Body of pancreas (tissue), 4 donors: ENCODE measurements at regions not wholly inside any gene's neighbourhood (a gene's known extent, or its start where the extent isn't known, plus 50 kb on each side); places are given as distances from the start of the nearest gene placed in this dataset.
"Not testable (repeated sequence)": the region's sequence is repeated elsewhere in the genome, so short reads cannot be mapped to it uniquely, and the experiment has no call there.

Source experiments
- ATAC-seq: fragments of 150-250 bp; one replicate; pipeline ENCODE4 v1.9.1; 2016
- DNase-seq, 4 donors: peaks; one replicate each; pipeline ENCODE4 v3.0.0-alpha.2; 2019
- H3K27ac ChIP-seq, 4 donors: fragments of 200-600 bp; sonication (generic); 1 replicate in 3 of 4; 2 replicates in 1 of 4; pipeline versions ENCODE4 v1.5.1 to v1.6.1; 2016 to 2019; ENCODE audit warnings: mild to moderate bottlenecking in 1 of 4, mixed read lengths in 1 of 4, moderate library complexity in 1 of 4
- H3K27me3 ChIP-seq, 2 donors: fragments of 200-600 bp; sonication (generic); one replicate each; pipeline ENCODE4 v1.6.0; 2016; ENCODE audit warnings: mild to moderate bottlenecking in 1 of 2
- H3K36me3 ChIP-seq, 2 donors: fragments of 200-600 bp; sonication (generic); replicated peaks in 1 of 2; 2 replicates each; pipeline ENCODE4 v1.5.1; 2016; ENCODE audit warnings: low read depth in 2 of 2; ENCODE audit not compliant: insufficient read depth in 1 of 2
- H3K4me1 ChIP-seq: fragments of 200-600 bp; sonication (generic); one replicate; pipeline ENCODE4 v1.6.0; 2016
- H3K4me3 ChIP-seq, 2 donors: fragments of 200-600 bp; sonication (generic); 1 replicate in 1 of 2; 2 replicates in 1 of 2; pipeline ENCODE4 v1.5.1; 2016 to 2019
- H3K9me3 ChIP-seq, 3 donors: fragments of 200-600 bp; sonication (generic); 1 replicate in 2 of 3; 2 replicates in 1 of 3; pipeline ENCODE4 v1.5.1; 2016
- POLR2A ChIP-seq, 3 donors: fragments of 450-650 bp; IDR thresholded peaks; one replicate each; pipeline ENCODE4 v1.6.1; 2016; ENCODE audit warnings: antibody characterized with exemption in 3 of 3, mild to moderate bottlenecking in 2 of 3
- WGBS, 2 donors: methylation state at CpG; one replicate each; pipeline ENCODE4 v1.1.5; 2017; 5-methylcytosine and 5-hydroxymethylcytosine counted together
- intact Hi-C: fragments of 100-400 bp; cut with DNase I; formaldehyde crosslinking; loops from one replicate; pipeline ENCODE4 v1.15.1; 2023
- TF ChIP-seq, protein P1 (sequence below), 7 experiments: fragments of 450-650 bp in 4 of 7; fragments of 200-600 bp in 3 of 7; sonication (generic) in 3 of 7; IDR thresholded peaks; one replicate each; pipeline ENCODE4 v1.5.1; 2016 to 2019; ENCODE audit warnings: antibody characterized with exemption in 7 of 7

DNA sequence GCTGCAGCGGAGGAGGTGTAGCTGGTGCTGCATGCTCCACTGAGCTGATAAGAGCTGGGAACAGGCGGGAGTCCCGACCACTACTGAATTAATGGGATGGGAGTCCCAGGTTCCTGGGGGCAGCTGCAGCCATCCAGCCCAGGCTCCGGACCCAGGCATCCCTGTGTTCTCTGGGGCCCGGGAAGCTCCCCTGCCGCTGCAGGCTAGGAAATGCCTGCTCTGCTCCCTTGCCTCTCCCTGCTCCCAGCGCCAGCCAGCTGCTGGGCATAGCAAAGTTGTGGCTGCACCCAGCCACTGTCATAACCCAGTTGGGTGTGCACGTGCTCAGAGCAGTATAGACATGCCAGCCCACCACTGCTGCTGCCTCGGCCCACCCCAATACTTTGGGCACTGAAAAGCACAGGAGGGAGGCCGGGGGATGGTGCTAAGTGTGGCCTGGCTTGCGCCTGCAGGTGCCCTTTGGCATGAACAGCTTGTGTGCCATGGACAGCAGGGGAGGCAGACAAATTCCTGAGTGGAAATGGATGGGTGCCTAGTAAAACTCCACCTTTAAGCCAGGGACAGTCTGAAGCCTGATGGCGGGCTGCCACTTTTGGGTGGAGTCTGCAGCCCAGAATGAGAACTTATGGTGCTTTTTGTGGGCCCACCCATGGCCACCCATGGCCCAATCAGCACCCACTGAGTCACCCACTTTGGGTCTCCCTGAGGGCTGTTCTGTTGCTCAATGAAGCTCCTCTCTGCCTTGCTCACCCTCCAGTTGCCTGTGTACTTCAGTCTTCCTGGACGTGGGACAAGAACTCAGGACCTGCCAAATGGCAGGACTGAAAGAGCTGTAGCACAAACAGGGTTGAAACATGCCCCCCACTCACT is 219.3 kb upstream of the TMEFF2 start:
- WGBS, 2 donors, result 64 to 76% methylated on average over 8 to 13 of the region's 13 CpGs
- H3K4me3 ChIP-seq, result no peak overlapping the region
- no peak for TF ChIP-seq POLR2A (IDR thresholded peaks at IDR 0.05)
- TF ChIP-seq, protein P1, sequence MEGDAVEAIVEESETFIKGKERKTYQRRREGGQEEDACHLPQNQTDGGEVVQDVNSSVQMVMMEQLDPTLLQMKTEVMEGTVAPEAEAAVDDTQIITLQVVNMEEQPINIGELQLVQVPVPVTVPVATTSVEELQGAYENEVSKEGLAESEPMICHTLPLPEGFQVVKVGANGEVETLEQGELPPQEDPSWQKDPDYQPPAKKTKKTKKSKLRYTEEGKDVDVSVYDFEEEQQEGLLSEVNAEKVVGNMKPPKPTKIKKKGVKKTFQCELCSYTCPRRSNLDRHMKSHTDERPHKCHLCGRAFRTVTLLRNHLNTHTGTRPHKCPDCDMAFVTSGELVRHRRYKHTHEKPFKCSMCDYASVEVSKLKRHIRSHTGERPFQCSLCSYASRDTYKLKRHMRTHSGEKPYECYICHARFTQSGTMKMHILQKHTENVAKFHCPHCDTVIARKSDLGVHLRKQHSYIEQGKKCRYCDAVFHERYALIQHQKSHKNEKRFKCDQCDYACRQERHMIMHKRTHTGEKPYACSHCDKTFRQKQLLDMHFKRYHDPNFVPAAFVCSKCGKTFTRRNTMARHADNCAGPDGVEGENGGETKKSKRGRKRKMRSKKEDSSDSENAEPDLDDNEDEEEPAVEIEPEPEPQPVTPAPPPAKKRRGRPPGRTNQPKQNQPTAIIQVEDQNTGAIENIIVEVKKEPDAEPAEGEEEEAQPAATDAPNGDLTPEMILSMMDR (IDR thresholded peaks at IDR 0.05), result no peak
- no peak for ATAC-seq
- intact Hi-C loops, result no loop called here
- DNase-seq, result no peak
- H3K27ac ChIP-seq, result no peak overlapping the region
- H3K9me3 ChIP-seq, result peaks cover 0 to 8% (median 0%) of the 10 kb centered on the region in 3 donors
- H3K36me3 ChIP-seq, result no peaks in the 10 kb centered on the region
- H3K4me1 ChIP-seq, result no peaks in the 10 kb centered on the region
- H3K27me3 ChIP-seq, result no peaks in the 10 kb centered on the region

DNA sequence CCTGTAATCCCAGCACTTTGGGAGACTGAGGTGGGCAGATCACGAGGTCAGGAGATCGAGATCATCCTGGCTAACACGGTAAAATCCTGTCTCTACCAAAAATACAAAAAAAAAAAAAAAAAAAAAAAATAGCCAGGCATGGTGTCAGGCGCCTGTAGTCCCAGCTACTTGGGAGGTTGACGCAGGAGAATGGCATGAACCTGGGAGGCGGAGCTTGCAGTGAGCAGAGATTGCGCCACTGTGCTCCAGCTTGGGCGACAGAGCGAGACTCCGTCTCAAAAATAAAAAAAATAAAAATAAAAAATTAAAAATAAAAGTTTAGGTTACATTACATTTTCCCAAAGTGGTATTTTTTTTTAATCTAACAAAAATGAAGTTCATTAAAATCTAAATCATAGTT is 218.1 kb upstream of the TMEFF2 start:
- H3K4me3 ChIP-seq, ATAC-seq, H3K9me3 ChIP-seq, H3K4me1 ChIP-seq, H3K27ac ChIP-seq, DNase-seq, intact Hi-C loops, H3K36me3 ChIP-seq, H3K27me3 ChIP-seq: not testable (repeated sequence)
- 74 to 80% methylated on average over 10 of the region's 10 CpGs for WGBS, 2 donors

DNA sequence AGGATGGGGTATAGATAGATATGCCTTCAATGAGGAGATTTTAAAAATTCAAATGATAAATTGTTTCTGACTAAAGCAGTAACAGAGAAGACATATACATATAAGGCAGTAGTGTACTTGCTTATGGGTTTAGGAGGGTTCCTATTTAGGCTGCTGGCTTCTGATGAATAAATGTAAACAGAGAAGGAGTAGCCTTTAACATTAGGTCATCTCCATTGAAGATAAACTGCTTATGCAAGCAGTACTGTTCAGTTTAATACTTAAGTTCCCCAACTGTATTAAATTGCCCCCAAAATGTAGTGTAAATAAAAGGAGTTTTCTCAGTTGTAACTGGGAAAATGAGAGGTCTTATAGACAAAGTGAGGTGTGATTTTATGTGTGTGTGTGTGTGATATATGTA is 217.7 kb upstream of the TMEFF2 start:
- Histone ChIP-seq H3K9me3 (peaks cover 0 to 8% (median 0%) of the 10 kb centered on the region in 3 donors), H3K4me3 (no peak overlapping the region)
- no peak for ATAC-seq

DNA sequence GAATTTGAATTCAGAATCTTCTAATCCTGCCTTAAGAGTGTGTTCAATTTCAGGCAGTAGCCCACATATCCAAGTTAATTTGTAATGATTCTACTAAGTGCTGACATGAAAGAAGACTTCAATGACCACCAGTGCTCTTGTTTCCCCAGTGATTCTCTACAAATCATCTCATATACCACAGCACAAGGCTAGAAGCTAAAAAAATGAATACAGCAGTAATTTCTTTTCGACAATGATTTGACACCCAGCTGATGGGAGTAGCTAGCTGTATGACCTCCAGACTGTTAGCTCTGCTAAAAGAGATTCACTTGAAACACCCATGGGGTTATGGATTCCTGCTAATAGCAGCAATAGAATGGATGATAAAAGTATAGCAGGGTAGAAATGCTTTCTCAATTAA is 217.0 kb upstream of the TMEFF2 start:
- intact Hi-C loops, result no loop called here
- ATAC-seq (no peak), DNase-seq (no peak)
- Histone ChIP-seq H3K27me3 (no peaks in the 10 kb centered on the region), H3K9me3 (peaks cover 0 to 8% (median 0%) of the 10 kb centered on the region in 3 donors), H3K36me3 (no peaks in the 10 kb centered on the region), H3K27ac (no peak overlapping the region), H3K4me1 (no peaks in the 10 kb centered on the region), H3K4me3 (no peak overlapping the region)
- TF ChIP-seq POLR2A (IDR thresholded peaks at IDR 0.05), result no peak
- TF ChIP-seq, protein P1 (IDR thresholded peaks at IDR 0.05), result no peak
- 62 to 66% methylated on average over 1 of the region's 1 CpG for WGBS, 2 donors

More for the DNA sequence above, 217.7 kb upstream of the TMEFF2 start:
- no peak for DNase-seq
- Histone ChIP-seq H3K27ac (no peak overlapping the region), H3K36me3 (no peaks in the 10 kb centered on the region), H3K27me3 (no peaks in the 10 kb centered on the region), H3K4me1 (no peaks in the 10 kb centered on the region)
- TF ChIP-seq POLR2A (IDR thresholded peaks at IDR 0.05), result no peak
- intact Hi-C loops, result no loop called here

DNA sequence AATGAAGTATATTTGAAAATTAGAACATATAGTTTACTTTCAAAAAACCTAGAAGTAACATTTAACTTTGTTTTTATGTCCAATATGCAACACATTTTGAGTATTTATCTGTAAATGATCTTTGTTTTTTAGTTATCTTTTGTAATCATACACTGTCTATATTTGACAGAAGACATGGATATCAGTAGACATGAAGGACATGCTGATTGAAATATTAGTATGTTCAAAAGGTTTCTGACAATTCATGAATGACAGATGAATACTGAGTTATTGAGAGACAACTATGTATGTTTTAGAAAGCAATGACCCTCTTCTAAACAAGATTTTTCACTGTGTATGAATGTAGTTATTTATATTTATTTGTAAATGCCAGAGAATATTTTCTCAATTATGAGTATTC is 215.6 kb upstream of the TMEFF2 start:
- Histone ChIP-seq H3K4me3 (no peak overlapping the region), H3K9me3 (peaks cover 0 to 8% (median 0%) of the 10 kb centered on the region in 3 donors), H3K36me3 (no peaks in the 10 kb centered on the region), H3K27ac (no peak overlapping the region), H3K4me1 (no peaks in the 10 kb centered on the region), H3K27me3 (no peaks in the 10 kb centered on the region)
- ATAC-seq (no peak), DNase-seq (no peak)
- intact Hi-C loops, result no loop called here
- TF ChIP-seq, protein P1 (IDR thresholded peaks at IDR 0.05), result no peak
- TF ChIP-seq POLR2A (IDR thresholded peaks at IDR 0.05), result no peak

DNA sequence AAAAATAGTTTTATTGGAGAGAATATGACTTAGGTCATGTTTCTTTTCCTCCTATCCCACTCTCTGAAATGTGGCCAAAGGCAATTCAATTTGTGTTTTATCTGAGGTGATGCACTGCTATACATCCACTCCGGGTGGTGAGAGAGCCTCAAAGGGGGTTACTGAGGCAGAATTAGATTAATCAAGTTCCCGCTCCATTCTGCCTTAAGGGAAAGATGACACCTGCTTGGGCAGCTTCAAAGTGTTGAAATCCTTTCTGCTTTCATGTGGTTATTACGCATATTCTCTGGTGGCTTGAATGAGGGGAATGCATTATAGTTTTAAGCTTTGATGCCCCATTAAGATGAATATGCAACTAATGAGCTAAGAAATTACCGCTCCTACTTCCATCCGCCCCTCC is 213.0 kb upstream of the TMEFF2 start:
- intact Hi-C loops, result no loop called here
- H3K9me3 ChIP-seq, result no peaks in the 10 kb centered on the region
- H3K4me1 ChIP-seq, result no peaks in the 10 kb centered on the region
- H3K4me3 ChIP-seq, result no peak overlapping the region
- no peaks in the 10 kb centered on the region for H3K27me3 ChIP-seq
- DNase-seq (no peak), ATAC-seq (no peak)
- WGBS, 2 donors, result 70% methylated on average over 5 of the region's 5 CpGs
- no peaks in the 10 kb centered on the region for H3K36me3 ChIP-seq
- no peak for TF ChIP-seq POLR2A (IDR thresholded peaks at IDR 0.05)
- TF ChIP-seq, protein P1 (IDR thresholded peaks at IDR 0.05), result no peak
- no peak overlapping the region for H3K27ac ChIP-seq
